GM18870 (cell line): ENCODE measurements at regions not wholly inside any gene's neighbourhood (a gene's known extent, or its start where the extent isn't known, plus 50 kb on each side); places are given as distances from the start of the nearest gene placed in this dataset.
"Not testable (repeated sequence)": the region's sequence is repeated elsewhere in the genome, so short reads cannot be mapped to it uniquely, and the experiment has no call there.

ENCODE experiments used
- ATAC-seq: cut with Tn5 transposase; IDR thresholded peaks from one replicate; pipeline ENCODE4 v1.9.1; 2021; ENCODE audit warnings: moderate library complexity; ENCODE audit not compliant: unreplicated experiment

DNA sequence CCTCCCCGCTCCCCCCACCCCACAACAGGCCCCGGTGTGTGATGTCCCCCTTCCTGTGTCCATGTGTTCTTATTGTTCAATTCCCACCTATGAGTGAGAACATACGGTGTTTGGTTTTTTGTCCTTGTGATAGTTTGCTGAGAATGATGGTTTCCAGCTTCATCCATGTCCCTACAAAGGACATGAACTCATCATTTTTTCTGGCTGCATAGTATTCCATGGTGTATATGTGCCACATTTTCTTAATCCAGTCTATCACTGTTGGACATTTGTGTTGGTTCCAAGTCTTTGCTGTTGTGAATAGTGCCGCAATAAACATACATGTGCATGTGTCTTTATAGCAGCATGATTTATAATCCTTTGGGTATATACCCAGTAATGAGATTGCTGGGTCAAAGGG, 104.3 kb downstream of the MTPN start:
- ATAC-seq, result not testable (repeated sequence)

DNA sequence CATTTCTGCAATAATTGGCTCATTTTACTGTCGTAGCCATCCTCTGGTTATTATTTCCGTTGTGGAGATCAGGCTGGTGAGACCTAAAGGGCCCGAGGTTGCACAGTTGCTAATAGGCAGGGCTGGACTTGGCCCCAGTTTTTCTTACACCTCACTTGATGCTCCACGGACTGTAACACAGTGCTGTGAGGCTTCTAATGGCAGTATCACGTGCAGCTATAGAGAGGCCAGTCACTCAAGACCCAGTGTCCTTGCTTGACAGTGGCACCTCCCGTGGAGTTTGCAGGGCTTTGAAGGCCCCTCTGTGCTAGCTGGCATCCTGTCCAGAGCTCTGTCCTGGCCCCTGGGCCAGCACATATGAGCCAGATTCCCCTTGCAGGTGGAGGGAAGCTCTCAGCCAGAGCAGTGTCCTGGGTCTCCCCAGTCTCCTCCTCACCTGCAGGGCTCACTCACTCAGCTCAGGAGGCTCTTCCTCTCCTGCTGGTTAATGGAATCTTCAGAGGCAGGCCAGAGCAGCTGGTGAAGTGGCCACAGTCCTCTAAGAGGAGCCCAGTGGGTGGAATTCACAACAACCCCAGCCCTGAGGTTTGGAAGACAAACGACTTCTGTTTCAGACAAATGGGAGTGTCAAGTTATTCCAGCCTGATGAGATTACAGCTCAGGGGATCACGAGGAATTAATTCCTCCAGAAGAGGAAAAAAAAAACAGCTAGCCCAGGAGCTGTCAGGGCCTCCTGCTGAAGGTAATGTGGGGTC, 114.2 kb upstream of the FAM180A start:
- no peak for ATAC-seq

DNA sequence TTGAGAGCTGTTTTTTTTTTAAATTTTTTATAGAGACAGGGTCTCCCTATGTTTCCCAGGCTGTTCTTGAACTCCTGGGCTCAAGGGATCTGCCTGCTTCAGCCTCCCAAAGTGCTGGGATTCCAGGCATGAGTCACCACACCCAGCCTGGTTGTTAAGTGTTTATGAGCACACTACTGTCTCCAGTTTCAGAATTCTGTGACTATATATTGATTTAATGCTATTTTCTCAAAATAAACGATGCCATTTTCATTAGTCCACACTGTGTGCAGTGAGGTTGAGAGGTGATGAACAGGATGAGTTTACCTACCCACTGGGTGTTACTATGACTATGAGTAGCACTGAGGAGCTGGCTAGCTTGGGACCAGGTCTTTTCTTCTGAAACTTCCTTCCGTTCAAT, 110.9 kb upstream of the FAM180A start:
- ATAC-seq, result no peak

DNA sequence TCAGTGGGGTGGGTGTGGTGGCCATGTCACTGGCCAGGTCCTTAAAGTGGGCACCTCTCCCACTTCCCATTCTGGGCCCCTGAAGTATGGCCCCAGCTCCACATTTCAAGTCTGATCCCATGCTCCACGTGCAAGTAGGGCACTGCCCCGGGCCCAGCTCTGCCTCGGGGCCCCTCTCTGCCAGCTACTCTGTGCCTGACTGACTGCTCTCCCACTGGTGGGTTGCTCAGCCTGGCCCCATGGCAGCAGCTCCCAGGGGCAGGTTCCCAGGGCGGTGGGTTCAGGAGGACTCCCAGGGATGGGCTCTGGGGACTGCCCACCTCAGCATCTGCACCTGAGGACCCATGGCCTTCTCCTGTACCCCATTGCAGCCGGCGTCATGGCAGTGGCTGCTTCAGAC, 110.2 kb upstream of the FAM180A start:
- no peak for ATAC-seq

DNA sequence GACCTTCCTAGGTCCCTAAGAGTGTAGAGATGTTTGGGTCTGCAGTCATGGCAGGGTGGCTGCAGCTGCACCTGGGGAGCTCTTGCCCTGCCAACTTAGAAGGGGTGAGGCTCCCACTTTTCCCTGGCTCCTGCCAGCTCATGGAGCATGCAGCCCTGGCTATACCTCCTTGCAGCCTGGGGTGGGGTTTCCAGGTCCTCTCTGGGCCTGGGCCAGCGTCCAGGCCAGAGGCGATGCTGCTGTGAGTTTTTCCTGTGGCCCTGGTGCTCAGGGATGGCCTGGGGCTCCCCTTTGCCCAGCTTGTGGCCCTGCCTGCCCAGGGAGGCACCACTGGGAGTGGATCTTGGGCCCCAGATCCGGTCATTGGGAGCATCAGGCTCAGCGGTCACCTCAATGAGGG, 109.8 kb upstream of the FAM180A start:
- no peak for ATAC-seq

DNA sequence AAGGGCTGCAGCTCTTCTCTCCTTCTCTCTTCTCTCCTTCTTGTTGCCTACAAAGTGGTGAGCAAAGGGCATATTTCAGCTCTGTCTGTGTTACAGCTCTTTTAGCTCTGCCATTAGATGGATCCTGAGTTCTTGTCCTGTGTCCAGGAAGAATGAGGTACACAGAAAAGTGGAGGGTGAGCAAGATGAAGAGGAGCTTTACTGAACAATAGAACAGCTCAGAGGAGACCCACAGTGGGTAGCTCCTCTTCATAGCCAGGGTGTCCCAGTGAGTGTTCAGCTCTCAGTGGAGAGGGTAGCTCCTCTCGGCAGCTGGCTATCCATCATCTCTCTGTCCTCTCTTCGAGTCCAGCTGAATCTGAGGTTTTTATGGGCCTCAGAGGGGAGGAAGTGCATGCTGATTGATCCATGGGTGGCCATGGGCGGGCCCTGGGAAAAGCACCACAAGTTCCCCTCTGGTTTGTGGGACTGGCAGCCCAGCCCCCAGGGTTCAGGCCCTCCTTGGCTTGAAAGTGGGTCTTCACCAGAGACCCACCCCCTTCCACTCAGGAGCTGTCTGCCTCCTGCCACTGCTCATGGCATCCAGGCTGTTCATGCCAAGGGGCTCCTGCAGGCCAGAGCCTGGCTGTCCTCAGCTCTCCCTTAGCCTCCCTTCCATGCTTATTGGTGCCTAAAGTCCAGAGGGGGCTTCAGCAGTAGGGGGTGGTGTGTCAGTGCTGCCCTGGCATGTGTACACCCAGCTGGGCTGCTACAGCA, 109.1 kb upstream of the FAM180A start:
- ATAC-seq, result no peak

DNA sequence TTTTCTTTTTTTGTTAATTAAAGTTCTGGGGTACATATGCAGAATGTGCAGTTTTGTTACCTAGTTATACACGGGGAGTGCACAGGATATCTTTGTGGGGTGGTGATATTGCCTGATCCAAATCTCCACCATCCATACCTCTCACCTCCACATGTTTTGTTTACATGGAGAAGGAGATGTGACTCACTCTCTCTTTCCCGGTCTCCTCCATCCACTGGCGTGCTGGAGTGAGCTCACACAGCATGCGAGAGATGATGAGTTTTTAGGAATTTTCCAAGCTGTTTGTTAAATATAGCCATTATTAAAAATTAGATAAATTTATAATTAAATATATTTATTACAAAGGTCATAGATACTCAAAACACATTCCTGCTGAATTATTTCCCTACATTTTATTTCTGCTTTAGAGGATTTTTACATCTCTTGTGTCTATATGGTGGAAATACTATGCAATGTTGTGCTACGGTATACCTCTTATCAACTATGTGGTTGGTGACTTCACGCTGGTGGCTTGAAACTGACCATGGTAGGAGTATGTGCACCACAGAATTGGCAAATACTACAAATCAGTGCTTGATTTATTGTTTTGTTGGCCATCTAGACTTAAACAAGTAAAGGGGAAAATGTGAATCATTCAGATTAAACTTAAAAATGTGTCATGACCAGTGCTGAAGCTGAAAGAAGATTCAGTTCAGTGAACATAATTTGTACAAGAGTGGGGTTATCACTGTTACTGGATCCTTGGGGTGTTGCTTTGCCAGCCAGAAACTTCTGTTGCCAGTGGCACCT, 107.9 kb upstream of the FAM180A start:
- no peak for ATAC-seq

DNA sequence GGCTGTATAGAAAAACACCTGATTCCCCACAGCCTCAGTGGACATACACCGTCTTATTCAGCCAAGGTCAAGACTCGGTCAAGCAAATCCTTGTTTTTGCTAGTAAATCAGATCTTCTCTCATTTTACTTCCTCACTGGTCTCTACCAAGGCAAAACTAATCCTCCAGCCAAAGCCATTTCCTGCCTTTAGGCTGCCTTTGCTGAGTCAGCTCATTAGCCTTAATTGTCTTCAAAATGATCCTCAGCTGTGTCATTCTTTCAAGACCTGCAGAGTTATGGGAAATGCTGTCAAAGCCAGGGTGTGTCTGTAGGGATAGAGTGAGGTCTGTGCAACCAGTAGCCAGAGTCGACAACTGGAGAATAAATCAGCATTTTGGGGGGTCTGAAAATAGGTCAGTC, 107.2 kb upstream of the FAM180A start:
- no peak for ATAC-seq

DNA sequence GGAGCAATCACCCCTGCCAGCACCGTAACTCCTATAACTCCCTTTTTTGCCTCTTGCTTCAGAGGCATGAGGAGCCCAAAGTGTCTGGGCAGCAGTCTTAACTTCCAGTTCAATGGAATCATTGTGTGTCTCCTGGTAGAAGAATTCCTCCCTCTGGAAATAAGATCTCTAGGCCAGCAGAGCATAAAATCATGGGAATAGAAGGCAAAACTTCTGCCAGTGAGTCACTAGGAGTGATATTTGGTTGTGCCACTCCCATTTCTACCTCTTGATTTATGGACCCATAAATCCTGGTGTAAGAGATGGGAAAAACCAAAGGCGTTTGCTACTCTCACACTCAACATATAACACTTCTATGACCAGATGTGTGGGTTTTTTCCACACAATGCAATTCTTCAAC, 104.9 kb upstream of the FAM180A start:
- ATAC-seq, result no peak

DNA sequence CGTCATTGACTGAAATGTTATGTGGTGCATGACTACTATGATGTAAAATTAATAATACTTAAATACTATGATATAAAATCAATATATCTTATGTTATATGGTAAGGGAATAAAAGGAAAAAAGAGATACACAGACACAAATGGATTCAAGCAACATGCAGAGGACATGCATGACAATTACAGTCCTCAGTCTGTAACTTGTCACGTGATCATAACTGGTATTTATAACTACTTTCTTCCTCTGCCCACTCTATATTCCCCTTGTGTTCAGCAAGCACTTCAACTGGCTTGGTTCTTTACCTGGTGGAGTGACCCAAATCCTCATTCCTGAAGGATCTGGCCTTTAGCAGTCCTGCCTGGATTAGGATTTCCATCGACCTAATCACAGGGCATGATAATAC, 104.4 kb upstream of the FAM180A start:
- no peak for ATAC-seq

DNA sequence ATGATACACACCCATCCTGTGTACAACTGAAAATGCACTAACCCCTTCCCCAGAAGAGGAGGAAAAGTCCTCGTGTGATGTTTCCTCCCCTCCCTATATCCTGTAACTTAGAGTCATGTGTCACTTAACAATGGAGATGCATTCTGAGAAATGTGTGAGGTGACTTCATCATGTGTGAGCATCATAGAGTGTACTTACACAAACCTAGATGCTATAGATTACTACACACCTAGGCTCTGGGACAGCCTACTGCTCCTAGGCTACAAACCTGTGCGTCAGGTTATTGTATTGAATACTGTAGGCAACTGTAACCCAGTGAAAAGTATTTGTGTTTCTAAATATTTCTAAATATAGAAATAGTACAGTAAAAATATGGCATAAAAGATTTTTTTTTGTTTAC, 98.6 kb upstream of the FAM180A start:
- no peak for ATAC-seq

DNA sequence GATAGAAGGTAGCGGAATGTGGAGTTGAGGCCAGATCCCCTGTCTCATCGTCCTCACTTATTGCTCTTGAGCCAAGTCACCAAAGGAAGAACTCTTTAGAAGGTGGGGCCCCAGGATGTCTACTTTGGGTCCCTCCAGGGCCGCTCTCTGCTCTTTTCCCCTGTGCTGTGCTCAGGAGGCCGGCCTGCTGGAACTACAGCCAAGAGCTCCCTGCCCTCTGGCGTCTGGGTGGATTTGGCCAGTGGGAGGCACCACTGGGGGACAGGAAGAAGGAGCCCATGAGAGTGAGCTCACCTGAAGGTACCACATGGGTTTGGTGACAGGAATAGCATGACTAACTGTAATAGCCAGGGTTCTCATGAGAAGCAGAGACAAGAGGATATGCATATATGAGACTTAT, 97.7 kb upstream of the FAM180A start:
- ATAC-seq, result no peak

DNA sequence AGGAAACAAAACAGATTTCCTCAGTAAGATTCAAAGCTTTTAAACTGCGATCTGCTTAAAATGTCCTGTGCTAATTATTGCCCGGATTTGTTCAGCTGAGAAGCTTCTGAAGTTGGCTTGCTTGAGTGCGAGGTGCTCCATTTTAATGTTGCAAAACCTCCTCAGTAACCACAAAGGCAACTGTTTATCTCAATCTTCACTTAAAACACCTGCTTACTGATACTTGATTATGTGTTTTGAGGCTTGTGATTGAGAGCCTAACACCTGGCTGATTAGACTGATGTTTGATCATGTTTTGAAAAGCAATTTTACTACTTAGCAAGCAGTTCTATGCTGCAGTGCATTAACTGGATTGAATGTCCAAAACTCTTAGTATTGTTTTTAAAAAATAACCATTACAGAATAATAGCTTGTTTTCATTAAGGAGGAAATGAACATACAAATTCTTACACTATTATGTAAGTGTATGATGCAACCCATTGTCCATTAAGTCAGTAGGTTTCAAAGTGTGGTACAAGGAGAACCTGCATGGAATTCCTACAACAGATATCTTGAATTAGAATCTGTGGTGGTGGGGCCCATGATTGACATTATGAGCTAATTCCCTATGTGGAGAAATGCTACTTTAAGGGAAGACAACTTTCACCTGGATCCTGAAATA, 96.9 kb upstream of the FAM180A start:
- ATAC-seq, result no peak

DNA sequence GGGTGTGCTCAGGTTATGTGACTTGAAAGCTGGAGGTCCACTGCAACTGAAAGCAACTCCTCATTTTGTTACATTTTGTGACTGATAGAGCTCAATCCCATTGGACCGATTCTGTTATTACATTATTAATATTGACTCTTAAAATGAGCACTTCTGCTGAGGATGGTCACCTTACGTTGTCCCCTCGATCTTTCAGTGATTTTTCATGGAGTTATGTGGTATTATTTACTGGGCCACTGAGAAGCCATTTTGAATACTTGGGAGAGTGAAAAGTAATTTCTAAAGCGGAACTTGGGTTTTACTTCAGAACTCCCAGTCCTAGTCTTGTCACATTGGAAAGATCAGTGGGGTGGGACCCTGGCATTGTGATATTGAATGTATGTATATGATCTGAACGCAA, 96.3 kb upstream of the FAM180A start:
- ATAC-seq, result no peak

DNA sequence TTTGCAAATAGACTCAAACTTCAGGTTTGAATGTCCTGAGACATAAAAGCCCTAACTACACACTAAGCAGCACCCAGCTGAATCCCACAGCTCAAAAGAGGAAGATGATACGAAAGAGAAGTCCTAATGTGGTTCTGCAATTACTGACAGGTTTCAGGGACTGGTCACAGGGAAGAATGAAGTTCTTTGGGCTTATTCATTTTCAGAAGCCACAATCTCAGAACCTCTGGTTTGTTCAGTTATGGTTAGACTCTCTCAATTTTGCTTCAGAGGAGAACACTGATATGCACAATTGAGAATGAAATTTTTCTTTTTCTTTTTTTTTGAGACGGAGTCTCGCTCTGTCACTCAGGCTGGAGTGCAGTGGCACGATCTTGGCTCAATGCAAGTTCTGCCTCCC, 94.6 kb upstream of the FAM180A start:
- ATAC-seq, result peak; percentile 98

DNA sequence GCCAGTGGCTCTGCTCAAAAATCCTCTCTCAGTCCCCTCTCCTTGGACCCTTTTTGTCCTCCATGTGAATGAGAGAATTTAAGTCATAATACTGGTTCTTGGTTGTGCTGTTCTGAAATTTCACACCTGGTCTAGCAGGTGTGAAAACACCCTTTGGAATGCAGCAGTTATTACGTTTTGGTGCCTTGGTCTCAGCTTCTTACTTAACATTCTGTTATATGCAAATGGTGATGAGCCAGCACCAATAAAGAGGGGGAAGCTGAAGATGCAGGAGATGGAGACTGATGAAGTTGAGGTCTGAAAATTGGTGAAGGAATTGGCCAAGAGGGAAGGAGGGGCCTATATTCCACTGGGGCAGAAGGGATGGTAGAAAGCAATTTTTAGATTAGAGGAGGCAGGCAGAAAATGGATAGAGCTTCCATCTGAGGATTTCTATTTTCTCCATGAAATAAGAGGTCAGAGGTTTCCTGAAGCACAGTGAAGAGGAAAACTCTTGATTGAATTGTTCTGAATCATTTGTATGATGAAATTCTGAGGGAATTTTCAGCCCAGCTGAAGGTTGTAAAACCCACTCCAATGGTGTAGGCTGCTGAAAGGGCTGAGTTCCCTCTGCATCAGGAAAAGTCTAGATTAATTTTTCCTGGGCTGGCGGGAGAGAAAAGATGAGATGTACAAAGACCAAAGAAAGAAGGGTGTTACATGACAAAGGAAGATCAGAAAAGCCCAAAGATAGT, 94.0 kb upstream of the FAM180A start:
- no peak for ATAC-seq

DNA sequence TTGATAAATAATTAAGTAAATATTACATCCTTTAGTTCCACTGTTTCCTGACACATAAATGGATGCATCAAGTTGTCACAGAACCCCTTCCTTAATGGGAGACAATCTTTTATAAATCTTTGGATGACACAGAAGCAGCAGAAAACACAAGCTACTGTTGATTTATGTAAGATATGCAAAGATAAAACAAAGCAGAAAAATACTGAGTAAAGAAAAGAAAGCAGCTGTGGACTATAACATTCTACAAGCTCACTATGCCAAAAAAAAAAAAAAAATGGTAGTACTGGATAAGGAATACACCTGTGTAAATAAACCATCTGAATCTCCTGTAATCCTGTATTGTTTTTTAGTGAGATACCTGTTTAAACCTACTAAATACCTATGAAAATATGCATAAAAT, 92.0 kb upstream of the FAM180A start:
- ATAC-seq, result no peak

DNA sequence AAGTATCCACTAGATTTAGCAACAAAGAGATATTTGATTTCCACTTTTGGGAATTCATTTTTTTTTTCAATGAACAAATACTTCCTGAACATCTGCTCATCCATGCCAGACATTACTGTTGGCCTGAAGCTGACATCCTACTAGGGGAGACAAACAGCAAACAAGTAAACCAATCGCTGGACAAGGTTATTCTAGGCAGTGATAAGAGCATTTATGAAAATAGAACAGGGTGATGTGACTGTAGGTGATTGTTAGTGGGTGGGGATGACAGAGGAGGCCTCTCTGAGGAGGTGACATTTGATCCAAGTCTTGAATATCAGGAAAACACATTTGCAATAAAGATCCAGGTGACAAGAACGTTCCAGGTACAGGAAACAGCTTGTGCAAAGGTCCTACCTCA, 89.1 kb upstream of the FAM180A start:
- ATAC-seq, result no peak

DNA sequence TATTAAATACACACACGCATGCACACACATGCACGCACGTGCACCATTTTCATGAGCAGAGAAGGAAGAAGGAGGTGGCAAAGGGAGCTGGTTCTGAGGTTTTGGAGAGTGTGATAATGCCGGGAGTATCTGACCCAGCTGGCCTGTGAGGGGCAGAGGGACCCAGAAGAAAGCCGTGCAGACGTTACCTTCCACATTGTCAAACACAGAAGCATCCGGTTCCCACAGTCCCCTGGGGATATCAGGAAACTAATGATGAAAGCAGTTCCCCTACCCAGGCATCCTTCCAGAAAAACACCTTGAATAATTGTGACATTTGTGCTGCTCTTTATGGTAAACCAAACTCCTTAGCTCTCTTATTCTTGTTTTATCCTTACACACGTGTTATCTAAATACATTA, 85.7 kb upstream of the FAM180A start:
- no peak for ATAC-seq

DNA sequence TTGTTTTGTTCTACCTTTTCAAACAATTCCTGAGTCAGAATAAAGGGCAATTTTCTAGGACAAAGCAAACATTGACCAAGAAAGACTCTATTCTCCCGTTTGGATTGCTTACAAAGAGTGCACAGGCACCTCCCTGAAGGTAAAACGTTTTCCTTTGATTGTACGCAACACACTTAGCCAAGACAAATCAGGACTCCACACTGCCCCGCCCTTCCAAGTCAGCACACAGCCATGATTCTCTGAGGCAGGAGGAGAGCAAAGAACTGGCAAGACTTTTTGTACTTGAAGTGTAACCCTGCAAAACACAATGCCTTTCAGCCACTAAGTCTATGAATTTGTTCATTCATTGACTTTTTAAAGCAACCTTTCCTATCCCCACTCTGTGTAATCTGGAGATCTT, 85.0 kb upstream of the FAM180A start:
- no peak for ATAC-seq
